ENCODE measurements at regions not wholly inside any gene's neighbourhood (a gene's known extent, or its start where the extent isn't known, plus 50 kb on each side); places are given as distances from the start of the nearest gene placed in this dataset.

DNA sequence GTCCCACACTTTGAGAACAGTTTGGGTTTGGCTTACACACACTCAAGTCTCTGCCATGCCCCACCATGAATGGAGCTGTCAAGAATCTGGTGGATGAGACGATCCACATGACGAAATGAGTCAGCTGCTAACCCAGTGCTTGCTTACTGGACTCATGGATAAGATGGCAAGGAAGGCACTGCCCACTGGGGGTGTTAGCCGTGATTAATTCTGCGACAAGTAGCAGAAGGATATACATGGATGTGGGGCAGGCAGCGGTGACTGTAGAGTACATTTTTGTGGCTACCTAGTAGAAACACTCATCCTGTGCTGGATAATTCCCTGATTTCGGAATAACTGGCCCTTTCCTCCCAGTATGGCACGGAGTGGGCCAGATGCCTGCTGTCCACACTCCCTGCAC, 77.5 kb downstream of the SPATA31C2 start:
- TF ChIP-seq CTCF (IDR thresholded peaks at IDR 0.05) (no peak), POLR2A (IDR thresholded peaks at IDR 0.05; ENCODE audit: low read length) (no peak), REST (IDR thresholded peaks at IDR 0.05) (no peak), JUN (IDR thresholded peaks at IDR 0.05) (no peak), RAD21 (conservative IDR thresholded peaks at IDR 0.05 in 1 of 2, IDR thresholded peaks at IDR 0.05 in 1 of 2) (no peak), MAX (IDR thresholded peaks at IDR 0.05) (no peak), EP300 (IDR thresholded peaks at IDR 0.05) (no peak), FOSL2 (IDR thresholded peaks at IDR 0.05) (no peak), FOSL2 (CRISPR knock-in tag; IDR thresholded peaks at IDR 0.05) (no peak), NR3C1 (IDR thresholded peaks at IDR 0.05) (no peak), MAFK (IDR thresholded peaks at IDR 0.05; ENCODE audit: partially characterized antibody) (no peak), MYC (IDR thresholded peaks at IDR 0.05; ENCODE audit: borderline replicate concordance, low read length) (no peak), SREBF2 (IDR thresholded peaks at IDR 0.05) (no peak), CBX8 (IDR thresholded peaks at IDR 0.05) (no peak), KDM1A (IDR thresholded peaks at IDR 0.05; ENCODE audit: low read depth) (no peak)

All from A549 (cell line).